Neural cell (in vitro differentiated cells): ENCODE measurements at regions not wholly inside any gene's neighbourhood (a gene's known extent, or its start where the extent isn't known, plus 50 kb on each side); places are given as distances from the start of the nearest gene placed in this dataset.

Experiments
- CTCF ChIP-seq: fragments of 450-650 bp; IDR thresholded peaks from 2 replicates; pipeline ENCODE4 v1.5.1; 2014; ENCODE audit warnings: antibody characterized with exemption, mild to moderate bottlenecking, moderate library complexity; ENCODE audit not compliant: poor library complexity, severe bottlenecking
- EP300 ChIP-seq: fragments of 450-650 bp; conservative IDR thresholded peaks from 2 replicates; pipeline ENCODE4 v1.6.1; 2014; ENCODE audit warnings: antibody characterized with exemption, mild to moderate bottlenecking, moderate library complexity; ENCODE audit not compliant: poor library complexity, severe bottlenecking
- EZH2 ChIP-seq: fragments of 200-600, 300-800 bp; shearing (Covaris generic), sonication (generic); IDR thresholded peaks from 2 replicates; pipeline ENCODE4 v1.6.1; 2014; ENCODE audit warnings: antibody characterized with exemption, low read length, borderline replicate concordance, mild to moderate bottlenecking; ENCODE audit not compliant: insufficient read depth, poor library complexity, severe bottlenecking
- POLR2AphosphoS5 ChIP-seq: IDR thresholded peaks from 2 replicates; pipeline ENCODE4 v1.6.1; 2012
- RAD21 ChIP-seq: fragments of 450-650 bp; conservative IDR thresholded peaks from 2 replicates; pipeline ENCODE4 v1.6.1; 2014; ENCODE audit warnings: antibody characterized with exemption, mild to moderate bottlenecking, moderate library complexity
- SMC3 ChIP-seq: fragments of 450-650 bp; conservative IDR thresholded peaks from 2 replicates; pipeline ENCODE4 v1.6.1; 2014; ENCODE audit warnings: antibody characterized with exemption, mild to moderate bottlenecking, moderate library complexity; ENCODE audit not compliant: poor library complexity

- TF ChIP-seq CTCF (no peak), EP300 (no peak), SMC3 (no peak), EZH2 (no peak), RAD21 (no peak), POLR2AphosphoS5 (no peak)
Observed at GRCh38 chr2:146238254-146238966, 1606.4 kb upstream of the ACVR2A start.
